WTC11 (cell line): ENCODE measurements at regions not wholly inside any gene's neighbourhood (a gene's known extent, or its start where the extent isn't known, plus 50 kb on each side); places are given as distances from the start of the nearest gene placed in this dataset.

ENCODE experiments used
- ATAC-seq: fragments of 200-7000 bp; cut with Tn5 transposase; 2 replicates; pipeline ENCODE4 v1.10.0; 2021; ENCODE audit warnings: mild to moderate bottlenecking, moderate library complexity
- CTCF ChIA-PET: fragments of 300-600 bp; sonication (Branson Sonifier 250); formaldehyde crosslinking; loops from one replicate; lab custom pipeline; 2021; ENCODE audit warnings: antibody characterized with exemption; lab: Charles Lee
- POLR2A ChIA-PET: fragments of 350-600 bp; sonication (Branson Sonifier 250); formaldehyde crosslinking; loops from one replicate; lab custom pipeline; 2021; ENCODE audit warnings: antibody characterized with exemption; lab: Charles Lee
- DNase-seq: peaks from one replicate; pipeline ENCODE4 v3.0.0; 2021; ENCODE audit warnings: low spot score
- H3K27ac Mint-ChIP-seq: 2 replicates; pipeline ENCODE4 v1.8.0; 2021; ENCODE audit warnings: mixed read lengths
- H3K27me3 Mint-ChIP-seq: 2 replicates; pipeline ENCODE4 v1.8.0; 2021; ENCODE audit warnings: low read depth, mild to moderate bottlenecking, moderate library complexity, mixed read lengths
- H3K36me3 Mint-ChIP-seq: 2 replicates; pipeline ENCODE4 v1.8.0; 2021; ENCODE audit warnings: mixed read lengths
- H3K4me1 Mint-ChIP-seq: 2 replicates; pipeline ENCODE4 v1.8.0; 2022; ENCODE audit warnings: mixed read lengths
- H3K4me3 Mint-ChIP-seq: 2 replicates; pipeline ENCODE4 v1.8.0; 2021; ENCODE audit warnings: mild to moderate bottlenecking, moderate library complexity, mixed read lengths
- H3K9me3 Mint-ChIP-seq: 2 replicates; pipeline ENCODE4 v1.8.0; 2021; ENCODE audit warnings: mixed read lengths
- CREB1 ChIP-seq: sonication (generic); formaldehyde crosslinking; IDR thresholded peaks from 2 replicates; pipeline ENCODE4 v1.8.0; 2023; ENCODE audit warnings: mild to moderate bottlenecking, missing genetic modification reagents
- FOXJ3 ChIP-seq: sonication (generic); formaldehyde crosslinking; IDR thresholded peaks from 2 replicates; pipeline ENCODE4 v1.9.0; 2021; ENCODE audit warnings: missing genetic modification reagents, mild to moderate bottlenecking, borderline replicate concordance
- FOXP4 ChIP-seq: sonication (generic); formaldehyde crosslinking; IDR thresholded peaks from 2 replicates; pipeline ENCODE4 v1.8.0; 2022; ENCODE audit warnings: mild to moderate bottlenecking, missing genetic modification reagents
- GRHL2 ChIP-seq: fragments of 250-450 bp; sonication (Bioruptor Pico); IDR thresholded peaks from 2 replicates; pipeline ENCODE4 v1.8.0; 2022; ENCODE audit warnings: mild to moderate bottlenecking, moderate library complexity; ENCODE audit not compliant: insufficient replicate concordance, severe bottlenecking
- KAT7 ChIP-seq: sonication (generic); formaldehyde crosslinking; IDR thresholded peaks from 2 replicates; pipeline ENCODE4 v1.8.1; 2023; ENCODE audit warnings: missing genetic modification reagents, mild to moderate bottlenecking, borderline replicate concordance
- MAX ChIP-seq: sonication (generic); formaldehyde crosslinking; IDR thresholded peaks from 2 replicates; pipeline ENCODE4 v1.8.0; 2022; ENCODE audit warnings: mild to moderate bottlenecking, missing genetic modification reagents
- NR1H2 ChIP-seq: sonication (generic); formaldehyde crosslinking; IDR thresholded peaks from 2 replicates; pipeline ENCODE4 v1.9.0; 2021; ENCODE audit warnings: mild to moderate bottlenecking, moderate library complexity, missing genetic modification reagents
- NR2C2 ChIP-seq: sonication (generic); formaldehyde crosslinking; IDR thresholded peaks from 2 replicates; pipeline ENCODE4 v1.8.0; 2022; ENCODE audit warnings: mild to moderate bottlenecking, missing genetic modification reagents
- OVOL2 ChIP-seq: fragments of 250-450 bp; sonication (Bioruptor Pico); IDR thresholded peaks from 2 replicates; pipeline ENCODE4 v1.9.0; 2021; ENCODE audit warnings: mild to moderate bottlenecking, borderline replicate concordance
- RELA ChIP-seq: sonication (generic); formaldehyde crosslinking; IDR thresholded peaks from 2 replicates; pipeline ENCODE4 v1.8.1; 2022; ENCODE audit warnings: missing genetic modification reagents, mild to moderate bottlenecking, borderline replicate concordance
- RORB ChIP-seq: fragments of 250-450 bp; sonication (Bioruptor Pico); IDR thresholded peaks from 2 replicates; pipeline ENCODE4 v1.9.0; 2021; ENCODE audit warnings: mild to moderate bottlenecking
- SOX15 ChIP-seq: fragments of 250-450 bp; sonication (Bioruptor Pico); IDR thresholded peaks from 2 replicates; pipeline ENCODE4 v1.9.0; 2021; ENCODE audit warnings: mild to moderate bottlenecking
- ZBTB21 ChIP-seq: sonication (generic); formaldehyde crosslinking; IDR thresholded peaks from 2 replicates; pipeline ENCODE4 v1.8.1; 2023; ENCODE audit warnings: mild to moderate bottlenecking, missing genetic modification reagents, borderline replicate concordance
- ZMAT4 ChIP-seq: fragments of 250-450 bp; sonication (Bioruptor Pico); IDR thresholded peaks from 2 replicates; pipeline ENCODE4 v1.9.0; 2021; ENCODE audit warnings: mild to moderate bottlenecking
- ZNF425 ChIP-seq: fragments of 250-450 bp; sonication (Bioruptor Pico); conservative IDR thresholded peaks from 2 replicates; pipeline ENCODE4 v1.9.0; 2021; ENCODE audit warnings: mild to moderate bottlenecking
- TF ChIP-seq, protein P1 (sequence below): sonication (generic); formaldehyde crosslinking; IDR thresholded peaks from 2 replicates; pipeline ENCODE4 v1.8.1; 2023; ENCODE audit warnings: mild to moderate bottlenecking, missing genetic modification reagents, borderline replicate concordance
- TF ChIP-seq, protein P2 (sequence below): sonication (generic); formaldehyde crosslinking; IDR thresholded peaks from 2 replicates; pipeline ENCODE4 v1.8.1; 2022; ENCODE audit warnings: mild to moderate bottlenecking, moderate library complexity, missing genetic modification reagents
- TF ChIP-seq, protein P3 (sequence below): sonication (generic); formaldehyde crosslinking; IDR thresholded peaks from 2 replicates; pipeline ENCODE4 v1.8.0; 2023; ENCODE audit warnings: missing genetic modification reagents
- TF ChIP-seq, protein P4 (sequence below): sonication (generic); formaldehyde crosslinking; IDR thresholded peaks from 2 replicates; pipeline ENCODE4 v1.8.1; 2022; ENCODE audit warnings: mild to moderate bottlenecking, missing genetic modification reagents, moderate library complexity, borderline replicate concordance

DNA sequence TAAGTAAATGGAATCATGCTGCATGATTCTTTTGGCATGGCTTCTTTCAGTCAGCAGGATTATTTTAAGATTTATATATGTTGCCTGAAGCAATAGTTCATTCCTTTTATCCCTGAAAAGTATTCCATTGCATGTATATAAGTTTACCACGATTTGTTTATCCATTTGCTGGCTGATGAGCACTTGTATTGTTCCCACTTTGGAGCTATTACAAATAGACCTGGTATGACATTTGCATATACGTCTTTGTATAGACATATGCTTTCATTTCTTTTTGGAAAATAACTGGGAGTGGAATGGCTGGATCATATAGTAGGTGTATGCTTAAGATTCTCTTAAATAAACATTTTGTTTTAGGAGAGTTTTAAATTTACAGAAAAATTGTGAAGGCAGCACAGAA is 79.3 kb upstream of the CBLB start:
- POLR2A ChIA-PET, result no interaction called here
- H3K4me3 Mint-ChIP-seq, result no peak overlapping the region
- ATAC-seq (no peak), DNase-seq (no peak)
- TF ChIP-seq, protein P1, sequence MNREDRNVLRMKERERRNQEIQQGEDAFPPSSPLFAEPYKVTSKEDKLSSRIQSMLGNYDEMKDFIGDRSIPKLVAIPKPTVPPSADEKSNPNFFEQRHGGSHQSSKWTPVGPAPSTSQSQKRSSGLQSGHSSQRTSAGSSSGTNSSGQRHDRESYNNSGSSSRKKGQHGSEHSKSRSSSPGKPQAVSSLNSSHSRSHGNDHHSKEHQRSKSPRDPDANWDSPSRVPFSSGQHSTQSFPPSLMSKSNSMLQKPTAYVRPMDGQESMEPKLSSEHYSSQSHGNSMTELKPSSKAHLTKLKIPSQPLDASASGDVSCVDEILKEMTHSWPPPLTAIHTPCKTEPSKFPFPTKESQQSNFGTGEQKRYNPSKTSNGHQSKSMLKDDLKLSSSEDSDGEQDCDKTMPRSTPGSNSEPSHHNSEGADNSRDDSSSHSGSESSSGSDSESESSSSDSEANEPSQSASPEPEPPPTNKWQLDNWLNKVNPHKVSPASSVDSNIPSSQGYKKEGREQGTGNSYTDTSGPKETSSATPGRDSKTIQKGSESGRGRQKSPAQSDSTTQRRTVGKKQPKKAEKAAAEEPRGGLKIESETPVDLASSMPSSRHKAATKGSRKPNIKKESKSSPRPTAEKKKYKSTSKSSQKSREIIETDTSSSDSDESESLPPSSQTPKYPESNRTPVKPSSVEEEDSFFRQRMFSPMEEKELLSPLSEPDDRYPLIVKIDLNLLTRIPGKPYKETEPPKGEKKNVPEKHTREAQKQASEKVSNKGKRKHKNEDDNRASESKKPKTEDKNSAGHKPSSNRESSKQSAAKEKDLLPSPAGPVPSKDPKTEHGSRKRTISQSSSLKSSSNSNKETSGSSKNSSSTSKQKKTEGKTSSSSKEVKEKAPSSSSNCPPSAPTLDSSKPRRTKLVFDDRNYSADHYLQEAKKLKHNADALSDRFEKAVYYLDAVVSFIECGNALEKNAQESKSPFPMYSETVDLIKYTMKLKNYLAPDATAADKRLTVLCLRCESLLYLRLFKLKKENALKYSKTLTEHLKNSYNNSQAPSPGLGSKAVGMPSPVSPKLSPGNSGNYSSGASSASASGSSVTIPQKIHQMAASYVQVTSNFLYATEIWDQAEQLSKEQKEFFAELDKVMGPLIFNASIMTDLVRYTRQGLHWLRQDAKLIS (CRISPR knock-in tag), result no peak
- TF ChIP-seq ZMAT4 (CRISPR knock-in tag), result no peak
- no peak for TF ChIP-seq NR1H2 (CRISPR knock-in tag)
- TF ChIP-seq CREB1 (CRISPR knock-in tag), result no peak
- TF ChIP-seq ZNF425, result no peak
- no peak for TF ChIP-seq FOXP4 (CRISPR knock-in tag)
- TF ChIP-seq, protein P2, sequence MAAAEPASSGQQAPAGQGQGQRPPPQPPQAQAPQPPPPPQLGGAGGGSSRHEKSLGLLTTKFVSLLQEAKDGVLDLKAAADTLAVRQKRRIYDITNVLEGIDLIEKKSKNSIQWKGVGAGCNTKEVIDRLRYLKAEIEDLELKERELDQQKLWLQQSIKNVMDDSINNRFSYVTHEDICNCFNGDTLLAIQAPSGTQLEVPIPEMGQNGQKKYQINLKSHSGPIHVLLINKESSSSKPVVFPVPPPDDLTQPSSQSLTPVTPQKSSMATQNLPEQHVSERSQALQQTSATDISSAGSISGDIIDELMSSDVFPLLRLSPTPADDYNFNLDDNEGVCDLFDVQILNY (CRISPR knock-in tag), result no peak
- no peak for TF ChIP-seq FOXJ3 (CRISPR knock-in tag)
- no peak for TF ChIP-seq SOX15
- TF ChIP-seq ZBTB21 (CRISPR knock-in tag), result no peak
- no peak for TF ChIP-seq MAX
- TF ChIP-seq GRHL2 (CRISPR knock-in tag), result no peak
- TF ChIP-seq KAT7, result no peak
- no peak for TF ChIP-seq RORB
- CTCF ChIA-PET, result no interaction called here
- H3K9me3 Mint-ChIP-seq, result no peaks in the 10 kb centered on the region
- no peaks in the 10 kb centered on the region for H3K4me1 Mint-ChIP-seq
- no peaks in the 10 kb centered on the region for H3K36me3 Mint-ChIP-seq
- H3K27me3 Mint-ChIP-seq, result no peaks in the 10 kb centered on the region
- no peak overlapping the region for H3K27ac Mint-ChIP-seq

GRCh38 chr3:105950881-105951600 is 82.2 kb upstream of the CBLB start:
- H3K4me1 Mint-ChIP-seq, result no peaks in the 10 kb centered on the region
- ChIA-PET CTCF (no interaction called here), POLR2A (no interaction called here)
- H3K27me3 Mint-ChIP-seq, result no peaks in the 10 kb centered on the region
- no peaks in the 10 kb centered on the region for H3K36me3 Mint-ChIP-seq
- no peaks in the 10 kb centered on the region for H3K9me3 Mint-ChIP-seq
- ATAC-seq (no peak), DNase-seq (no peak)
- H3K27ac Mint-ChIP-seq, result no peak overlapping the region
- no peak overlapping the region for H3K4me3 Mint-ChIP-seq
- TF ChIP-seq, protein P3, sequence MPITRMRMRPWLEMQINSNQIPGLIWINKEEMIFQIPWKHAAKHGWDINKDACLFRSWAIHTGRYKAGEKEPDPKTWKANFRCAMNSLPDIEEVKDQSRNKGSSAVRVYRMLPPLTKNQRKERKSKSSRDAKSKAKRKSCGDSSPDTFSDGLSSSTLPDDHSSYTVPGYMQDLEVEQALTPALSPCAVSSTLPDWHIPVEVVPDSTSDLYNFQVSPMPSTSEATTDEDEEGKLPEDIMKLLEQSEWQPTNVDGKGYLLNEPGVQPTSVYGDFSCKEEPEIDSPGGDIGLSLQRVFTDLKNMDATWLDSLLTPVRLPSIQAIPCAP (CRISPR knock-in tag), result no peak
- TF ChIP-seq NR2C2 (no peak), RELA (CRISPR knock-in tag) (no peak), OVOL2 (CRISPR knock-in tag) (no peak)
- TF ChIP-seq, protein P1 (CRISPR knock-in tag), result no peak
- TF ChIP-seq, protein P4, sequence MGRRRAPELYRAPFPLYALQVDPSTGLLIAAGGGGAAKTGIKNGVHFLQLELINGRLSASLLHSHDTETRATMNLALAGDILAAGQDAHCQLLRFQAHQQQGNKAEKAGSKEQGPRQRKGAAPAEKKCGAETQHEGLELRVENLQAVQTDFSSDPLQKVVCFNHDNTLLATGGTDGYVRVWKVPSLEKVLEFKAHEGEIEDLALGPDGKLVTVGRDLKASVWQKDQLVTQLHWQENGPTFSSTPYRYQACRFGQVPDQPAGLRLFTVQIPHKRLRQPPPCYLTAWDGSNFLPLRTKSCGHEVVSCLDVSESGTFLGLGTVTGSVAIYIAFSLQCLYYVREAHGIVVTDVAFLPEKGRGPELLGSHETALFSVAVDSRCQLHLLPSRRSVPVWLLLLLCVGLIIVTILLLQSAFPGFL (CRISPR knock-in tag), result no peak
